ENCODE measurements at regions not wholly inside any gene's neighbourhood (a gene's known extent, or its start where the extent isn't known, plus 50 kb on each side); places are given as distances from the start of the nearest gene placed in this dataset.

GRCh38 chrX:16392597-16392996 lies 225.3 kb downstream of the MAGEB17 start:
- DNase-seq: no peak
- TF ChIP-seq, protein P1, sequence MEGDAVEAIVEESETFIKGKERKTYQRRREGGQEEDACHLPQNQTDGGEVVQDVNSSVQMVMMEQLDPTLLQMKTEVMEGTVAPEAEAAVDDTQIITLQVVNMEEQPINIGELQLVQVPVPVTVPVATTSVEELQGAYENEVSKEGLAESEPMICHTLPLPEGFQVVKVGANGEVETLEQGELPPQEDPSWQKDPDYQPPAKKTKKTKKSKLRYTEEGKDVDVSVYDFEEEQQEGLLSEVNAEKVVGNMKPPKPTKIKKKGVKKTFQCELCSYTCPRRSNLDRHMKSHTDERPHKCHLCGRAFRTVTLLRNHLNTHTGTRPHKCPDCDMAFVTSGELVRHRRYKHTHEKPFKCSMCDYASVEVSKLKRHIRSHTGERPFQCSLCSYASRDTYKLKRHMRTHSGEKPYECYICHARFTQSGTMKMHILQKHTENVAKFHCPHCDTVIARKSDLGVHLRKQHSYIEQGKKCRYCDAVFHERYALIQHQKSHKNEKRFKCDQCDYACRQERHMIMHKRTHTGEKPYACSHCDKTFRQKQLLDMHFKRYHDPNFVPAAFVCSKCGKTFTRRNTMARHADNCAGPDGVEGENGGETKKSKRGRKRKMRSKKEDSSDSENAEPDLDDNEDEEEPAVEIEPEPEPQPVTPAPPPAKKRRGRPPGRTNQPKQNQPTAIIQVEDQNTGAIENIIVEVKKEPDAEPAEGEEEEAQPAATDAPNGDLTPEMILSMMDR (IDR thresholded peaks at IDR 0.05; ENCODE audit: borderline replicate concordance): no peak
- H3K4me3 ChIP-seq: no peak overlapping the region
- H3K27ac ChIP-seq (replicated peaks): no peak overlapping the region
- H3K27me3 ChIP-seq (ENCODE audit: low read depth): no peaks in the 10 kb centered on the region
- H3K9me3 ChIP-seq (replicated peaks): no peaks in the 10 kb centered on the region
- intact Hi-C loops (cut with micrococcal nuclease): no loop called here
- H3K36me3 ChIP-seq: no peaks in the 10 kb centered on the region
- no peaks in the 10 kb centered on the region for H3K4me1 ChIP-seq

GRCh38 chrX:16394290-16394689 lies 227.0 kb downstream of the MAGEB17 start:
- no peaks in the 10 kb centered on the region for H3K4me1 ChIP-seq
- intact Hi-C loops (cut with micrococcal nuclease): no loop called here
- H3K36me3 ChIP-seq: no peaks in the 10 kb centered on the region
- no peak for DNase-seq
- no peak overlapping the region for H3K27ac ChIP-seq (replicated peaks)
- no peaks in the 10 kb centered on the region for H3K27me3 ChIP-seq (ENCODE audit: low read depth)
- no peak overlapping the region for H3K4me3 ChIP-seq
- TF ChIP-seq, protein P1 (IDR thresholded peaks at IDR 0.05; ENCODE audit: borderline replicate concordance): no peak
- no peaks in the 10 kb centered on the region for H3K9me3 ChIP-seq (replicated peaks)

DNA sequence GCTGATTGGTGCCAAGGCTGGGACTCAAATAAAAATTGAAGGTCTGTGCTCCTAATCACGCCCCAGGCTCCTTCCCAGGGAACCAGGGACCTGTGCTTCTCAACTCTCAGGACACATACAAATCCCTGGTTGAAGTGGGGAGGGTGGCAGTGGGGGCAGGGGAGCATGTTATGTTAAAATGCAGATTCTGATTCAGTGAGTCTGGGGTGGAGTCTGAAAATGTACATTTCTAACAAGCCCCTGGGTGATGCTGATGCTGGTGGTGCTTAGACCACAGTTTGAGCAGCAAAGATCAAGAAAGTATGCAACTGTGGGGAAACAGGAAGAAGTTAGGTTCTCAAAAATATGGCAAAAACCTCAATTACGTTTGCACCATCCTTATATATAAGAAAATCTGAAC lies 236.5 kb downstream of the MAGEB17 start:
- no peak for DNase-seq
- no peak overlapping the region for H3K27ac ChIP-seq (replicated peaks)
- H3K4me3 ChIP-seq: no peak overlapping the region
- no peaks in the 10 kb centered on the region for H3K27me3 ChIP-seq (ENCODE audit: low read depth)
- no peaks in the 10 kb centered on the region for H3K36me3 ChIP-seq
- no peaks in the 10 kb centered on the region for H3K9me3 ChIP-seq (replicated peaks)
- H3K4me1 ChIP-seq: no peaks in the 10 kb centered on the region
- intact Hi-C loops (cut with micrococcal nuclease): no loop called here
- TF ChIP-seq, protein P1 (IDR thresholded peaks at IDR 0.05; ENCODE audit: borderline replicate concordance): no peak

GRCh38 chrX:16416588-16416987 lies 233.4 kb upstream of the S100G start:
- Histone ChIP-seq H3K4me3 (no peak overlapping the region), H3K4me1 (no peaks in the 10 kb centered on the region), H3K27me3 (ENCODE audit: low read depth) (no peaks in the 10 kb centered on the region), H3K36me3 (no peaks in the 10 kb centered on the region), H3K9me3 (replicated peaks) (peaks cover 3% of the 10 kb centered on the region), H3K27ac (replicated peaks) (no peak overlapping the region)
- TF ChIP-seq, protein P1 (IDR thresholded peaks at IDR 0.05; ENCODE audit: borderline replicate concordance): no peak
- intact Hi-C loops (cut with micrococcal nuclease): no loop called here
- no peak for DNase-seq

DNA sequence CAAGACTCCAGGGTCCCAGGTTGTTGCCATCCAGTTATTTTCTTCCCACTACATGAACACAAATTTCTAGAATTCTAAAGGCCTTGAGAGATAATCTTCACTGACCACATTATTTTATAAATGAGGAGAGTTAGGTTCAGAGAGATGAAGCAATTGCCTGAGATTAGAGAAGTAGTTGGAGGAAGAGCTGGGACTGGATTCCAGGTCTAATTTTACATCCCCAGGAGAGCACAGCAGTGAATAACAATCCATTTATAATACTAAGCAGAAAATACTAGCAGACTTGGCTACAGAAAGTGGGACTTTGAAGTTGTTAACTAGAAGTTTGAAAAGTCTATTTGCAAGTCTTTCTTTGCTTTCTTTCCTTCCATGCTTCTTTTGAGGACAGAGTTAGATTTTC lies 231.3 kb upstream of the S100G start:
- no peak for DNase-seq
- Histone ChIP-seq H3K9me3 (replicated peaks) (peaks cover 3% of the 10 kb centered on the region), H3K27me3 (ENCODE audit: low read depth) (no peaks in the 10 kb centered on the region), H3K4me1 (no peaks in the 10 kb centered on the region), H3K27ac (replicated peaks) (no peak overlapping the region), H3K36me3 (no peaks in the 10 kb centered on the region), H3K4me3 (no peak overlapping the region)
- TF ChIP-seq, protein P1 (IDR thresholded peaks at IDR 0.05; ENCODE audit: borderline replicate concordance): no peak
- intact Hi-C loops (cut with micrococcal nuclease): no loop called here

DNA sequence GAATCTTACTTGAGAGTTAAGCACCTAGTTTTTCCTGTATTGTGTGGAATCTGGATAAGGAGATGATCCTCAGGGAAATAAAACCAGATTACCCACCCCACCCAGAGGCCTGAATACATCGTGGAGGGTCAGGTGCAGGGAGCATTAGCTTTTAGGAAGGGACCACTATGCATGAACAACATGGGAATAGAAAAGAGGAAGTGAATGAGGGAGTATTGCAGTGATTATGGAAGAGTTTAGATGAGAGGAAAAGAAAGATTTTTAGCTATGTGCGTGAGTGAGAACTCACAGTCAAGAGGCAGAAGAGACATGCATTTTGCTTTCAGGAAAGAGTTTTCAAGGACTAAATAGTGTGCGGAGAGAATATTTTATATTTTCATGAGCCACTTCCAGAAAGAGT lies 222.3 kb upstream of the S100G start:
- Histone ChIP-seq H3K9me3 (replicated peaks) (no peaks in the 10 kb centered on the region), H3K4me1 (no peaks in the 10 kb centered on the region), H3K27me3 (ENCODE audit: low read depth) (no peaks in the 10 kb centered on the region), H3K36me3 (no peaks in the 10 kb centered on the region), H3K27ac (replicated peaks) (no peak overlapping the region), H3K4me3 (no peak overlapping the region)
- TF ChIP-seq, protein P1 (IDR thresholded peaks at IDR 0.05; ENCODE audit: borderline replicate concordance): no peak
- intact Hi-C loops (cut with micrococcal nuclease): no loop called here
- no peak for DNase-seq
